Tibial artery (tissue), 4 donors: ENCODE measurements at regions not wholly inside any gene's neighbourhood (a gene's known extent, or its start where the extent isn't known, plus 50 kb on each side); places are given as distances from the start of the nearest gene placed in this dataset.

Source experiments
- DNase-seq, 2 donors: peaks; one replicate each; pipeline ENCODE4 v3.0.0-alpha.2; 2019
- H3K27ac ChIP-seq, 2 donors: fragments of 200-600 bp; sonication (generic) in 1 of 2; 1 replicate in 1 of 2; 2 replicates in 1 of 2; pipeline ENCODE4 v1.5.1; 2018 to 2019; ENCODE audit warnings: mild to moderate bottlenecking in 1 of 2
- H3K27me3 ChIP-seq, 2 donors: fragments of 200-600 bp; sonication (generic) in 1 of 2; one replicate each; pipeline versions ENCODE4 v1.5.1 to v1.6.0; 2016 to 2019
- H3K36me3 ChIP-seq, 3 donors: fragments of 200-600 bp; sonication (generic) in 2 of 3; one replicate each; pipeline ENCODE4 v1.5.1; 2016 to 2019; ENCODE audit warnings: mild to moderate bottlenecking in 2 of 3
- H3K4me1 ChIP-seq, 4 donors: fragments of 200-600 bp; sonication (generic) in 2 of 4; 1 replicate in 3 of 4; 2 replicates in 1 of 4; pipeline ENCODE4 v1.5.1; 2016 to 2019
- H3K4me3 ChIP-seq, 2 donors: fragments of 200-600 bp; sonication (generic) in 1 of 2; 1 replicate in 1 of 2; 2 replicates in 1 of 2; pipeline ENCODE4 v1.5.1; 2018 to 2019; ENCODE audit warnings: mild to moderate bottlenecking in 2 of 2
- H3K9me3 ChIP-seq, 3 donors: fragments of 200-600 bp; sonication (generic) in 1 of 3; one replicate each; pipeline ENCODE4 v1.5.1; 2016 to 2019
- CTCF ChIP-seq, 2 experiments: fragments of 200-600 bp in 1 of 2; fragments of 450-650 bp in 1 of 2; IDR thresholded peaks; one replicate each; pipeline ENCODE4 v1.5.1; 2017 to 2019; ENCODE audit warnings: antibody characterized with exemption in 2 of 2, mild to moderate bottlenecking in 1 of 2, moderate library complexity in 1 of 2
- intact Hi-C: fragments of 100-400 bp; cut with DNase I; formaldehyde crosslinking; loops from one replicate; pipeline ENCODE4 v1.15.0; 2023; ENCODE audit warnings: low total_unique reads

- intact Hi-C loops, result no loop called here
- no peak overlapping the region for H3K27ac ChIP-seq
- no peak for DNase-seq
- H3K4me1 ChIP-seq, result peaks cover 0 to 14% (median 10%) of the 10 kb centered on the region in 4 donors
- no peak overlapping the region for H3K4me3 ChIP-seq
- no peaks in the 10 kb centered on the region for H3K36me3 ChIP-seq
- H3K9me3 ChIP-seq, result no peaks in the 10 kb centered on the region
- H3K27me3 ChIP-seq, result no peaks in the 10 kb centered on the region
- TF ChIP-seq CTCF (IDR thresholded peaks at IDR 0.05), result no peak
These were observed 79.5 kb upstream of the SCOC start for GRCh38 chr4:140293979-140294378.

GRCh38 chr4:140291259-140291658 lies 82.2 kb upstream of the SCOC start:
- Histone ChIP-seq H3K4me3 (no peak overlapping the region), H3K27ac (no peak overlapping the region), H3K4me1 (peaks cover 0 to 6% (median 4%) of the 10 kb centered on the region in 4 donors), H3K36me3 (no peaks in the 10 kb centered on the region), H3K9me3 (no peaks in the 10 kb centered on the region), H3K27me3 (no peaks in the 10 kb centered on the region)
- no peak for TF ChIP-seq CTCF (IDR thresholded peaks at IDR 0.05)
- intact Hi-C loops, result no loop called here
- no peak for DNase-seq

- Histone ChIP-seq H3K4me3 (no peak overlapping the region), H3K27ac (no peak overlapping the region), H3K4me1 (no peaks in the 10 kb centered on the region), H3K27me3 (no peaks in the 10 kb centered on the region), H3K9me3 (no peaks in the 10 kb centered on the region), H3K36me3 (no peaks in the 10 kb centered on the region)
- DNase-seq, result no peak
- no peak for TF ChIP-seq CTCF (IDR thresholded peaks at IDR 0.05)
- intact Hi-C loops, result no loop called here
These were observed 84.0 kb upstream of the SCOC start for GRCh38 chr4:140289486-140289885.

DNA sequence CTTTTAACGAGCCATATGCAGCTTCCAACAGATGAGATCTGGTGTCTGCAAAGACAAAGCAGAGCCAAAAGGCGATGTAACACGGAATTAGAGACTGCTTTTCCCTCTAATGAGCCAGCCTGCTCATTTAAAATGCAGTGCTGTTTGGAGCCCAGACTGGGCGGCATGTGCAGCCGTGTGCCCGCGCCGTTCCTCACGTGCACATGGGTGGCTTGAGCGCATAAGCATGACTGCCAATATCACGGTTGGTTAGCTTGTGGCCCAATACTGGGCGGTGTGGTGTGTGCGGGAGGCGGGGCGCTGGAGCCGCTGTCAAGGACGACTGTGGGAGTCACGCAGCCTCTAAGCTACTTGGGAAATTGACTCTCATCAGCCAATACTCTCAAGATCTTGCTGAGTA lies 87.0 kb upstream of the SCOC start:
- no peak for DNase-seq
- no peak for TF ChIP-seq CTCF (IDR thresholded peaks at IDR 0.05)

DNA sequence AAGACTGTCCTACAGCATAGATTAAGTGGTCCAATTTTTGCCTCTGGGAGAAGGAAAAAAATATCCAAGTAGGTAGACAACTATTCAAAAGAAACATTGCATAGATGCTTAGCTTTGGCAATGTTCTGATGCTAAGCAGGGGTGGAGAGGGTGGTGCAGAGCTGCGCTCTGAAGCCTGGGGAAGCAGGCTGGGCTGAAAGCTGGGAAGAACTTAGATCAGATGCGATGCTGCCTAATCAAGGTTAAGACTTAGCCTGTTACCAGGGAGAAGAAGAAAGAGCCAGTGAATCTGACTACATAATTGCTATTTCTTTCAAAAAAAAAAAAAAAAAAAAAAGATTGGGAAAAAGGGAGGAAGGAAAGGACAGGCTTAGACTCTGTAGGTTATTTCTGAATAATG lies 89.0 kb upstream of the SCOC start:
- Histone ChIP-seq H3K4me3 (no peak overlapping the region), H3K27me3 (peaks cover 0 to 12% of the 10 kb centered on the region in 2 donors), H3K36me3 (no peaks in the 10 kb centered on the region), H3K4me1 (no peaks in the 10 kb centered on the region), H3K27ac (no peak overlapping the region), H3K9me3 (no peaks in the 10 kb centered on the region)
- DNase-seq, result no peak
- no peak for TF ChIP-seq CTCF (IDR thresholded peaks at IDR 0.05)
- intact Hi-C loops, result loop anchor here (5.0 kb wide), 1 partner anchor 1887 kb away; no protein-coding TSS in a partner anchor

More for the DNA sequence above, 87.0 kb upstream of the SCOC start:
- H3K9me3 ChIP-seq, result no peaks in the 10 kb centered on the region
- H3K27ac ChIP-seq, result no peak overlapping the region
- H3K36me3 ChIP-seq, result no peaks in the 10 kb centered on the region
- H3K27me3 ChIP-seq, result peaks cover 0 to 10% of the 10 kb centered on the region in 2 donors
- intact Hi-C loops, result no loop called here
- no peaks in the 10 kb centered on the region for H3K4me1 ChIP-seq
- H3K4me3 ChIP-seq, result no peak overlapping the region
